H1 (cell line): ENCODE measurements at regions not wholly inside any gene's neighbourhood (a gene's known extent, or its start where the extent isn't known, plus 50 kb on each side); places are given as distances from the start of the nearest gene placed in this dataset.

Experiments
- CBX5 ChIP-seq: fragments of 300-800, 300-1000 bp; sonication (generic); IDR thresholded peaks from 2 replicates; pipeline ENCODE4 v1.7.1; 2016; ENCODE audit warnings: antibody characterized with exemption, low read length, low read depth
- CTBP2 ChIP-seq: IDR thresholded peaks from 2 replicates; pipeline ENCODE4 v1.7.0; 2011; ENCODE audit warnings: borderline replicate concordance, mild to moderate bottlenecking, moderate library complexity, mixed read lengths, low read length; ENCODE audit not compliant: insufficient read depth, insufficient read length
- GABPA ChIP-seq: IDR thresholded peaks from 2 replicates; pipeline ENCODE4 v1.6.1; 2011; ENCODE audit warnings: mild to moderate bottlenecking, low read length, moderate library complexity, borderline replicate concordance; ENCODE audit not compliant: insufficient read depth
- JUN ChIP-seq: IDR thresholded peaks from 2 replicates; pipeline ENCODE4 v1.6.1; 2011; ENCODE audit warnings: low read depth, mild to moderate bottlenecking, improper control_type of control experiment, low read length
- SAP30 ChIP-seq: fragments of 300-600 bp; sonication (generic); IDR thresholded peaks from 2 replicates; pipeline ENCODE4 v1.7.1; 2012; ENCODE audit warnings: low read length, moderate library complexity, mild to moderate bottlenecking, inconsistent platforms; ENCODE audit not compliant: insufficient read depth, insufficient replicate concordance
- TAF1 ChIP-seq: IDR thresholded peaks from 2 replicates; pipeline ENCODE4 v1.6.1; 2011; ENCODE audit warnings: mild to moderate bottlenecking, low read depth, low read length
- TF ChIP-seq, protein P1 (sequence below): fragments of 300-600 bp; sonication (generic); IDR thresholded peaks from 2 replicates; pipeline ENCODE4 v1.7.1; 2012; ENCODE audit warnings: low read length, moderate library complexity, mild to moderate bottlenecking, inconsistent platforms; ENCODE audit not compliant: insufficient replicate concordance
- TF ChIP-seq, protein P2 (sequence below): IDR thresholded peaks from 2 replicates; pipeline ENCODE4 v1.6.1; 2012; ENCODE audit warnings: inconsistent platforms
- TF ChIP-seq, protein P3 (sequence below), 3 experiments: IDR thresholded peaks; 1 replicate in 2 of 3; 2 replicates in 1 of 3; pipeline versions ENCODE4 v1.5.1 to v1.6.1; 2011; ENCODE audit warnings: low read length in 3 of 3, mild to moderate bottlenecking in 3 of 3, inconsistent platforms in 2 of 3, low read depth in 1 of 3, moderate library complexity in 1 of 3; ENCODE audit not compliant: insufficient read depth in 1 of 3; ENCODE audit errors: control extremely low read depth in 1 of 3

DNA sequence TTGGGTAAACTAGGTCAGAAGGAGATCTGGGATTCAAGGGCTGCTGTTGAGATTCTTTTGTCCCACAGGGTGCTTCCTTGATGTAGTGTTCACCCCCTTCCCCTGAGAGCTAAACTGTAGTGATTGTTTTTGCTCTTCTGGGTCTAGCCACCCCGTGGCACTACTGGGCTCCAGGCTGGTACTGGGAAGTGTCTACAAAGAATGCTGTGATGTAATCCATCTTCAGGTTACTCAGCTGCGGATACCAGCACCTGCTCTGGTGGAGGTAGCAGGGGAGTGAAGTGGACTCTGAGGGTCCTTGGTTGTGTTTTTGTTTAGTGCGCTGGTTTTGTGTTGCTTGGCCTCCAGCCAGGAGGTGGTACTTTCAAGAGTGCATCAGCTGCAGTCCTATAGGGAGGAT, 365.5 kb downstream of the ZNF674 start (continued):
- TF ChIP-seq, protein P1, sequence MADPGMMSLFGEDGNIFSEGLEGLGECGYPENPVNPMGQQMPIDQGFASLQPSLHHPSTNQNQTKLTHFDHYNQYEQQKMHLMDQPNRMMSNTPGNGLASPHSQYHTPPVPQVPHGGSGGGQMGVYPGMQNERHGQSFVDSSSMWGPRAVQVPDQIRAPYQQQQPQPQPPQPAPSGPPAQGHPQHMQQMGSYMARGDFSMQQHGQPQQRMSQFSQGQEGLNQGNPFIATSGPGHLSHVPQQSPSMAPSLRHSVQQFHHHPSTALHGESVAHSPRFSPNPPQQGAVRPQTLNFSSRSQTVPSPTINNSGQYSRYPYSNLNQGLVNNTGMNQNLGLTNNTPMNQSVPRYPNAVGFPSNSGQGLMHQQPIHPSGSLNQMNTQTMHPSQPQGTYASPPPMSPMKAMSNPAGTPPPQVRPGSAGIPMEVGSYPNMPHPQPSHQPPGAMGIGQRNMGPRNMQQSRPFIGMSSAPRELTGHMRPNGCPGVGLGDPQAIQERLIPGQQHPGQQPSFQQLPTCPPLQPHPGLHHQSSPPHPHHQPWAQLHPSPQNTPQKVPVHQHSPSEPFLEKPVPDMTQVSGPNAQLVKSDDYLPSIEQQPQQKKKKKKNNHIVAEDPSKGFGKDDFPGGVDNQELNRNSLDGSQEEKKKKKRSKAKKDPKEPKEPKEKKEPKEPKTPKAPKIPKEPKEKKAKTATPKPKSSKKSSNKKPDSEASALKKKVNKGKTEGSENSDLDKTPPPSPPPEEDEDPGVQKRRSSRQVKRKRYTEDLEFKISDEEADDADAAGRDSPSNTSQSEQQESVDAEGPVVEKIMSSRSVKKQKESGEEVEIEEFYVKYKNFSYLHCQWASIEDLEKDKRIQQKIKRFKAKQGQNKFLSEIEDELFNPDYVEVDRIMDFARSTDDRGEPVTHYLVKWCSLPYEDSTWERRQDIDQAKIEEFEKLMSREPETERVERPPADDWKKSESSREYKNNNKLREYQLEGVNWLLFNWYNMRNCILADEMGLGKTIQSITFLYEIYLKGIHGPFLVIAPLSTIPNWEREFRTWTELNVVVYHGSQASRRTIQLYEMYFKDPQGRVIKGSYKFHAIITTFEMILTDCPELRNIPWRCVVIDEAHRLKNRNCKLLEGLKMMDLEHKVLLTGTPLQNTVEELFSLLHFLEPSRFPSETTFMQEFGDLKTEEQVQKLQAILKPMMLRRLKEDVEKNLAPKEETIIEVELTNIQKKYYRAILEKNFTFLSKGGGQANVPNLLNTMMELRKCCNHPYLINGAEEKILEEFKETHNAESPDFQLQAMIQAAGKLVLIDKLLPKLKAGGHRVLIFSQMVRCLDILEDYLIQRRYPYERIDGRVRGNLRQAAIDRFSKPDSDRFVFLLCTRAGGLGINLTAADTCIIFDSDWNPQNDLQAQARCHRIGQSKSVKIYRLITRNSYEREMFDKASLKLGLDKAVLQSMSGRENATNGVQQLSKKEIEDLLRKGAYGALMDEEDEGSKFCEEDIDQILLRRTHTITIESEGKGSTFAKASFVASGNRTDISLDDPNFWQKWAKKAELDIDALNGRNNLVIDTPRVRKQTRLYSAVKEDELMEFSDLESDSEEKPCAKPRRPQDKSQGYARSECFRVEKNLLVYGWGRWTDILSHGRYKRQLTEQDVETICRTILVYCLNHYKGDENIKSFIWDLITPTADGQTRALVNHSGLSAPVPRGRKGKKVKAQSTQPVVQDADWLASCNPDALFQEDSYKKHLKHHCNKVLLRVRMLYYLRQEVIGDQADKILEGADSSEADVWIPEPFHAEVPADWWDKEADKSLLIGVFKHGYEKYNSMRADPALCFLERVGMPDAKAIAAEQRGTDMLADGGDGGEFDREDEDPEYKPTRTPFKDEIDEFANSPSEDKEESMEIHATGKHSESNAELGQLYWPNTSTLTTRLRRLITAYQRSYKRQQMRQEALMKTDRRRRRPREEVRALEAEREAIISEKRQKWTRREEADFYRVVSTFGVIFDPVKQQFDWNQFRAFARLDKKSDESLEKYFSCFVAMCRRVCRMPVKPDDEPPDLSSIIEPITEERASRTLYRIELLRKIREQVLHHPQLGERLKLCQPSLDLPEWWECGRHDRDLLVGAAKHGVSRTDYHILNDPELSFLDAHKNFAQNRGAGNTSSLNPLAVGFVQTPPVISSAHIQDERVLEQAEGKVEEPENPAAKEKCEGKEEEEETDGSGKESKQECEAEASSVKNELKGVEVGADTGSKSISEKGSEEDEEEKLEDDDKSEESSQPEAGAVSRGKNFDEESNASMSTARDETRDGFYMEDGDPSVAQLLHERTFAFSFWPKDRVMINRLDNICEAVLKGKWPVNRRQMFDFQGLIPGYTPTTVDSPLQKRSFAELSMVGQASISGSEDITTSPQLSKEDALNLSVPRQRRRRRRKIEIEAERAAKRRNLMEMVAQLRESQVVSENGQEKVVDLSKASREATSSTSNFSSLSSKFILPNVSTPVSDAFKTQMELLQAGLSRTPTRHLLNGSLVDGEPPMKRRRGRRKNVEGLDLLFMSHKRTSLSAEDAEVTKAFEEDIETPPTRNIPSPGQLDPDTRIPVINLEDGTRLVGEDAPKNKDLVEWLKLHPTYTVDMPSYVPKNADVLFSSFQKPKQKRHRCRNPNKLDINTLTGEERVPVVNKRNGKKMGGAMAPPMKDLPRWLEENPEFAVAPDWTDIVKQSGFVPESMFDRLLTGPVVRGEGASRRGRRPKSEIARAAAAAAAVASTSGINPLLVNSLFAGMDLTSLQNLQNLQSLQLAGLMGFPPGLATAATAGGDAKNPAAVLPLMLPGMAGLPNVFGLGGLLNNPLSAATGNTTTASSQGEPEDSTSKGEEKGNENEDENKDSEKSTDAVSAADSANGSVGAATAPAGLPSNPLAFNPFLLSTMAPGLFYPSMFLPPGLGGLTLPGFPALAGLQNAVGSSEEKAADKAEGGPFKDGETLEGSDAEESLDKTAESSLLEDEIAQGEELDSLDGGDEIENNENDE = no peak
- no peak for TF ChIP-seq SAP30
- TF ChIP-seq, protein P2, sequence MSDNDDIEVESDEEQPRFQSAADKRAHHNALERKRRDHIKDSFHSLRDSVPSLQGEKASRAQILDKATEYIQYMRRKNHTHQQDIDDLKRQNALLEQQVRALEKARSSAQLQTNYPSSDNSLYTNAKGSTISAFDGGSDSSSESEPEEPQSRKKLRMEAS = no peak
- no peak for TF ChIP-seq JUN
- TF ChIP-seq CTBP2 = no peak
- no peak for TF ChIP-seq TAF1
- TF ChIP-seq, protein P3, sequence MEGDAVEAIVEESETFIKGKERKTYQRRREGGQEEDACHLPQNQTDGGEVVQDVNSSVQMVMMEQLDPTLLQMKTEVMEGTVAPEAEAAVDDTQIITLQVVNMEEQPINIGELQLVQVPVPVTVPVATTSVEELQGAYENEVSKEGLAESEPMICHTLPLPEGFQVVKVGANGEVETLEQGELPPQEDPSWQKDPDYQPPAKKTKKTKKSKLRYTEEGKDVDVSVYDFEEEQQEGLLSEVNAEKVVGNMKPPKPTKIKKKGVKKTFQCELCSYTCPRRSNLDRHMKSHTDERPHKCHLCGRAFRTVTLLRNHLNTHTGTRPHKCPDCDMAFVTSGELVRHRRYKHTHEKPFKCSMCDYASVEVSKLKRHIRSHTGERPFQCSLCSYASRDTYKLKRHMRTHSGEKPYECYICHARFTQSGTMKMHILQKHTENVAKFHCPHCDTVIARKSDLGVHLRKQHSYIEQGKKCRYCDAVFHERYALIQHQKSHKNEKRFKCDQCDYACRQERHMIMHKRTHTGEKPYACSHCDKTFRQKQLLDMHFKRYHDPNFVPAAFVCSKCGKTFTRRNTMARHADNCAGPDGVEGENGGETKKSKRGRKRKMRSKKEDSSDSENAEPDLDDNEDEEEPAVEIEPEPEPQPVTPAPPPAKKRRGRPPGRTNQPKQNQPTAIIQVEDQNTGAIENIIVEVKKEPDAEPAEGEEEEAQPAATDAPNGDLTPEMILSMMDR (IDR thresholded peaks at IDR 0.05; ENCODE audit: control extremely low read depth in 1 of 3, insufficient read depth in 1 of 3, low read depth in 1 of 3, low read length in 3 of 3) = no peak
- TF ChIP-seq GABPA = no peak
- no peak for TF ChIP-seq CBX5
